ENCODE measurements at regions not wholly inside any gene's neighbourhood (a gene's known extent, or its start where the extent isn't known, plus 50 kb on each side); places are given as distances from the start of the nearest gene placed in this dataset.
A peak's percentile ranks its signal among the peaks of the same experiment; 100 is the strongest.

DNA sequence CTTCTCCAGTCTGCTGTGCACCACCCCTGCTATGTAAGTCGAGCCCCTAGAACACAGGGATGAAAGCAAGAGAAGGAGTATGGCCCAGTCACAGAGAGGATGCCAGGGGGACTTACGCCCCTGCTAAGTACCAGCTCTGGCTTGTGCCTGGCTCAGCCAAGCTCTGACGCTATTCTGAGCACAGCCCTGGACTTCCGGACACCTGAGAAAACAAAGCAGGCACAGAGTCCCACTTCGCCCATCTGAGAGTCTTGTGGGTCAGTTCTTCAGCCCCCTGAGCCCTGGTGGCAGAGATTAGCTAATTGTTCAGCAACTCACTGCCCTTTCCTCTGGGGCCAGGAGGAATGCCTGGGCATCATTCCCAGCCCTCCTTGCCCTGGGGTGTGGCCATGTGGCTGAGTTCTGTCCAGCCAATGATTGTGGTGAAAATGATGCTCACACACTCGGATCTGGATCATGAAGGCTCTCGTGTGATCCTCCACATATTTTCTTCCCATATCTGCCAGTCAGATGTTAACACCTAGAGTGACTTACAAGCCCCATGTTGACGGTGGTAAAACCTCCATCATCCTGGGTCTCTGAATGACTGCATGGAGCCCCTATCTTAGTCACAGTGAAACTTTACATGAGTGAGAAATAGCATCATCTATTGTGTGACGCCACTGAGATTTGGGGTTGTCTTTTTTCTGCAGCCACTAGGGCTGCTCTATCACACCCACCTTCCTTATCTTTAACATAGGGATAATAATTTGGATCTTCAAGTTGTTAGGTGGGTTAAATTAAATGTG is 105.7 kb downstream of the TPRA1 start:
- peak; percentile 84 for DNase-seq (ENCODE audit: low read depth)

DNA sequence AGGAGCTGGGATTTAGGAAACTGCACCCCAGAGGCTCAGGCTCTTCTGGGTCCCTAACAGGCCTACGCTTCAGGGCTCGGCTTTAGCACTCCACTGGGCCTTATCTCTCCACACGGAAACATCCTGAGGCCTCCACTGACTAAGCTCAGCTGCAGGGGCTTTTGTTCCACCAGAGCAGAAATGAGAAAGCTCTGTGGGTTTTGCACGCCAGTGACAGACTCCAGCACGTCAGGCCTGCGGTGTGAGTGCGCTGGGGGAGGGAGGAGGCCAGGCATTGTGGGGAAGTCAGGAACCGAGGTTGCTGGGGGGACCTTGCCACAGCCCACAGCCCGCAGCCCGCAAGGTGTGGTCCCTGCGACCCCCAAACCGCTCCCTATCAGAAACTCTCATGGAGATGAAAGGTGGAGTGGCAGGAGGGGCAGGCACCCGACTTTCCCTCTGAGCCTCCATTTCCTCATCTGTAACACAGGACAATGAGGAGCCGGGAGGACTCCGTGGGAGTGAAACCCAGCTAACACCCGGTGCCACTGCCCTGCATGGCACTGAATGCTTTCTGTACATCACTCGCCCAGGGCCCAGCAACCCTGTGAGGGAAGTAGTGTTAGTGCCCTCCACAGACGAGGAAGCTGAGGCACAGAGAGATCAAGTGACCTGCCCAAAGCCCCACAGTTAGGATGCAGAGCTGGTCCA is 106.5 kb downstream of the TPRA1 start:
- peak; percentile 21 for DNase-seq (ENCODE audit: low read depth)

DNA sequence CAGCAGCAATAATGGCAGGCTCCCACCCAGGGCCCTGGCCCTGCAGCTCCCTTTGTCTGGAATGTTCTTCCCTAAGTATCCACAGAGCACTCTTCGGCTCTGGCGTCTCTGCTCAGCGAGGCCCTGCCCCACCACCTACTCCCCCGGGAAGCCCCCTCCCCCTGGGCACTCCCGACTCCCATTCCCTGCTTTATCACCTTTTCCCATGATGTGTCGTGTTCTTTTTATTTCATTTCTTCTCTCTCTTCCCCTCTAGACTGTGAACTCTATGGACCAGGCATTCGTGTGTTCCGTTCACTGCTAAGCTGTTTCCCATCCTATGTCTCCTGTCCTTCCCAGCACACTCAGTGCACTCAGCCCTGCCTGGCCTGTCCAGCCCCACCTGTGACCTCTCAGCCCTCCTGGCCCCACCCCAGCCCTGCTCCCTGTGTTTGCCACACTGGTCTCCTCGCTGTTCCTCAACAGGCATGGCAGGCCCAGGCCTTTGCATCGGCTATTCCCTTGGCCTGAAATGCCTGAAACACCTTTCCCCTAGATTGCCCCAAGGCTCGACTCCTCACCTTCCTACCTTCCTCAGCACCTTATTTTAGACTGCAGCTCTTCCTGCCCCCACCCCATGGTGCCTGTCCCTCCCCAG is 107.4 kb downstream of the TPRA1 start:
- DNase-seq (ENCODE audit: low read depth), result no peak

DNA sequence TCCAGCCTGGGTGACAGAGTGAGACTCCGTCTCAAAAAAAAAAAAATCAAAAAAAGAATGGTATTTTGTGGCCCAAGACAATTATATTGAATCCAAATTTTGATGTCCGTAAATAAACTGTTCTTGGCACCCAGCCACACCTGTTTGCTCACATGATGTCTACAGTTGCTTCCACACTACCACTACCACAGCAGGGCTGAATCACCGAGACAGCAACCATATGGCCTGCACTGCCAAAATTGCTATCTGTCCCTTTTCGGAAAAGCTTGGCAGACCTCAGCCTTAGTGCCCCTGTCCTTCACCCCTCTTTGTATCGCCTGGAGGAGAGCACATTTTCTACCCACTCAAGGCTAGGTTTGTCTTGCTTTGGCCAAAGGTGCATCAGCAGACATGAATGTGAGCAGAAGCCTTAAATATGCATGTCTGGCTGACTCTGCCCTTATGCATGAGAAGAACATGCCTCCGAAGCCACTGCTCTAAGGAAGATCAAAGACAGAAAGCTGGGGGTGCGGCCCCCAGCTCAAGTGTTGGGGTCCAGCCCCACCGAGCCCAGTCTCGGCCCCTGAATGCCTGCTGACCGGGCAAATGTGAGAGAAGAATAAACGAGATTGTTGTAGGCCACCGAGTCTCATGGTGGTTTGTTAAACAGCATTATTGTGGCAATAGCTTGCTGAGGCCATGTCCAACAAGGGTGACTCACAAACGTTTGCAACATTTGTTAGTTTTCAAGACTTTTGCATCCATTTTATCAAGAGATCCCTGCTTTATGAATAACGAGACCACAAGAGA is 108.1 kb downstream of the TPRA1 start:
- peak; percentile 52 for DNase-seq (ENCODE audit: low read depth)

DNA sequence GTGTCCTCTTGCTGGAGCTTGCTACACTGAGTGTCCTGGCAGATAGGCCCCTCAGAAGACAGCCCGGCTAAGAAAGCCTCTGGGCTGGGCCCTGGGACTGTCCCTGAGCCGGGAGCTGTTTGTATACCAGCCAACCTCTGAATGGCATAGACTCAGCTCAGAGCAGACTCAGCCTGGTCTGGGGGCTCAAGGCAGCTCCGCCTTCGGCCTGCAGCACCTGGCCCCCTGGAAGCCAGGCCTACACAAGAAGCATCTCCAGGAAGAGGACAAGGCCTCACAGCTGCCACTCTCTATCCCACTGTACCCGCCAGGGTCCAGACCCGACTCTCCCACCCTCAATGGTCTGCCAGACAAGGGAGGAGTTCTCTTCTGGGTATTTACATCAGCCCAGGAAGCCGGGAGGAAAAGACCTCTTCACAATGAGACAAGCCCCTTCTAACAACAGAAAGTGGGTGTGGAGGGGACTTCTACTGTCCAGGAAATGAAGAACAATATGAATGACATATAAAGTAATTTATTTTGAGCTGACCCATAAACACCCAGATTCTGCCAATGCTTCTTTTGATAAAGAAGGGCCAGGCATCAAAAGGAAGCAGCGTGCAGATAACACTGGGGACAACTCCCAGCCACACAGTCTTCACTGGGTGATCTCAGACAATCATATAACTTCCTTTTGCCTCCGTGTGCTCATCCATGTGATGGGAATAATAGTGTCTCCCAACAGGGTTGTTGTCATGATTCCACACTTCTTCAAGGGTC is 110.2 kb downstream of the TPRA1 start:
- DNase-seq (ENCODE audit: low read depth), result no peak

DNA sequence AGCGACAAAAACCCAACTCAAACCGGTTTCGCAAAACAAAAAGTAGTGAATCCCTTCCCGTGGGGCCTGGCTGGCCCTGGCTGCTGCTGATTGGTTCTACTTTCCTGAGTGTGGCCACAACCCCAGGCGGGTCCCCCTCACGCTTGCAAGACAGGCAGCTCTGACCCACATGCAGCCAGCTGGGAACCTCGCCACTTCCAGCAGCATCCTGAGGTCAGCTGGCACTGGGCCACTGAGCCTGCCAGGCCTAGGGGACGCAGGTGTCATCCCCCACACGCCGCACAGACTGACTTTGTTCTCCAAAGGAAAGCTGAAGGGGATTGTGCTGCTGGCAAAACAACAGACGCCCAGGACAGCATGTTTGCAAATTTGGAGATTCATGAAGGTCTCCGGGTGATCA is 111.1 kb downstream of the TPRA1 start:
- DNase-seq (ENCODE audit: low read depth), result peak; percentile 21

DNA sequence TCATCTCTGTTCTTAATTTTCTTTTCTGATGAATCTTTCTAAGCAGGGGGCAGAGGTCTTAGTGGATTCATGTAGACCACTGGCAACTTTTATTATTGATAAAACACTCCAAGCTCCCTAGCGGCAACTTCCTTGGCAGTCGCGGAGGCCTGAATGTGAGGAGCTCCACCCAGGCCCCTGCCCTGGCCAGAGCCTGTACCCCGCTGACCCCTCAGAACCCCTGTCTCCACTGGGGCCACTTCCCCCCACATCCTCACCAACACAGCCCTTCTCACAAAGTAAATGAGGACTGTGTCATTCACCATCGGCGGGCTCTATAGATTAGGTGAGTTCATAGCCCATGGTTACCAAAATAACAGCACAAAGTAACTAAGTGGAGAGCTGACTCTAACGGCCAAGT is 111.6 kb downstream of the TPRA1 start:
- no peak for DNase-seq (ENCODE audit: low read depth)

DNA sequence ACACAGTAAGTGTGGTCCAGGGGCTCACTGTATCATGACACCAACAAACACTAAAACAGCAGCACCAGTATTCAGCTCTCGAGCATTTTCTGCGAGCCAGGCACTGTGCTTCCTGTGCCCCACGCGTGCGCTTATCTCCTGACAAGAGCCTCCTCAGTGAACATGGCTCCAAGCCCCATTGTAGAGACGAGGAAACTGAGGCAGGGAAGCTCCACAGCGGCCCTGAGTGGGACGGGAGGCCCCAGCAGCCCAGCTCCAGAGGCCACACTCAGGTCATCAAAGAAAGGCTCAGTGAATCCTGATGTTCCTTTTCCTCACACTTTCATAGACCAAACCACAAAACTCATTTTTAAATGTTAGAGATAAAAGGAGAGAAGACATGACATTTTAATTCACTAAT is 113.1 kb downstream of the TPRA1 start:
- no peak for DNase-seq (ENCODE audit: low read depth)

DNA sequence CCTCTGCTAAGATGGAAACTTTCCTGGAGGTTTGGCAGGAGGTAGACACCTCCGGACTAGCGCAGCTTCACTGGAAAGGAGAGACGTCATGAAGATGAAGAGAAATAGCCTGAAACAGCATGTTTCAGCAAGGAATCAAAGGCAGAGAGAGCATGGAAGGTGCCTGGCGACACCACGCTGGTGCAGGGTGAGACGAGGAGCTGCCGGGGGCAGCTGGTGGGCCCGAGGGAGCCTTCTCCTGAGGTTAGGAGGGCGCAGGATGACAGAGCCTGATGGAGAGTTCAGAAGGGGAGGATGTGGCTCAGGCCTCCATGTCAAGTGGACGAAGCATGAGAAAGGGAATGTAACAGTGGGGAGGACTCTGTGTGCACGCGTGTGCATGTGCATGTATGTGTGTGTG is 113.6 kb downstream of the TPRA1 start:
- DNase-seq (ENCODE audit: low read depth), result no peak

DNA sequence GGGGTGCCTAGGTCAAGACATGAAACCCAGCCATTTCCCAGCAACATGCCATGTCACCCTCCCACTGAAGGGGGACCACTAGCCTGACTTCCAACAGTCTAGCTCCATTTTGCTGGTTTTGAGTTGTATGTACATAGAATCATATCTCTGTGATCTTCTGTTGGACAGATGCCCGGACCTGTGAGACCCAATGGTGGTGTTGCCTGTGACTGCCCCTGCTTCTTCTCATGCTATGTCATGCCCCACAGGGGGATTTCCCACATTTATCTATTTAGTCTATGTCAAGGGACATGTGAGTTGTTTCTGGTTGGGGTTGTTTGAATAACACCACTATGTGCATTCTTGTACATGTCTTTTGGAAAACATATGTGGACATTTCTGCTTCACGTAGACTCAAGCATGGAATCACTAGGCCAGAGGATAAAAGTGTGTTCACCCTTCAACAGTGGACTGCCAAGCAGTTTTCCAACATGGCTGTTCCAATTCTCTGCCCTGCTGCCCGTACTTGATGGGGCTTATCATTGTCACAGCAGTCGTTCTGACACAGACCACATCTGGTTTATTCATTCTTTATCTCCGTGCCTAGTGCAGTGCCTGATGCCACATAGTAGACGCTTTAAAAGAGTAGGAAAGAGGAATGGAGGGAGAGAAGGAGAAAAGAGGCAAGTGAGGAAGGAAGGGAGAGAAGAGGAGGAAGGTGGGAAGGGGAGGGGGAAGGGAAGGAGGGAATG is 114.4 kb downstream of the TPRA1 start:
- DNase-seq (ENCODE audit: low read depth), result no peak

DNA sequence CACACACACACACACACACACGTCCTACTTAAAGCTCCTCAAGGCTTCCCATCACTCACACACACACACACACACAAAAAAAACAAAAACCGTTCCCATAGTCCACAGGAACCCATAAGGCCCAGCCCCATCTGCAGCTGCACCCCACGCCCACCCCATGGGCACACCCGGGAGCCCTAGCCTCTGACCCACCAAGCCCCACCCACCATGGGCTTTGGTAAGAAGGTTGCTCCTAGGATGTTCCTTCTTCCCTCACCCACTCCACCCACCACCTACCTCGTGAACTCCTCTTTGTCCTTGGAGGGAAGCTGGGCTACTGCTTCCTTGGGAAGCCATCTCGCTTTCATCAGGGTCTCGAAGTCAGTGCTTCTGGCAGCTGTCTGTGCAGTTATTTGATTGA is 115.1 kb downstream of the TPRA1 start:
- DNase-seq (ENCODE audit: low read depth), result no peak

DNA sequence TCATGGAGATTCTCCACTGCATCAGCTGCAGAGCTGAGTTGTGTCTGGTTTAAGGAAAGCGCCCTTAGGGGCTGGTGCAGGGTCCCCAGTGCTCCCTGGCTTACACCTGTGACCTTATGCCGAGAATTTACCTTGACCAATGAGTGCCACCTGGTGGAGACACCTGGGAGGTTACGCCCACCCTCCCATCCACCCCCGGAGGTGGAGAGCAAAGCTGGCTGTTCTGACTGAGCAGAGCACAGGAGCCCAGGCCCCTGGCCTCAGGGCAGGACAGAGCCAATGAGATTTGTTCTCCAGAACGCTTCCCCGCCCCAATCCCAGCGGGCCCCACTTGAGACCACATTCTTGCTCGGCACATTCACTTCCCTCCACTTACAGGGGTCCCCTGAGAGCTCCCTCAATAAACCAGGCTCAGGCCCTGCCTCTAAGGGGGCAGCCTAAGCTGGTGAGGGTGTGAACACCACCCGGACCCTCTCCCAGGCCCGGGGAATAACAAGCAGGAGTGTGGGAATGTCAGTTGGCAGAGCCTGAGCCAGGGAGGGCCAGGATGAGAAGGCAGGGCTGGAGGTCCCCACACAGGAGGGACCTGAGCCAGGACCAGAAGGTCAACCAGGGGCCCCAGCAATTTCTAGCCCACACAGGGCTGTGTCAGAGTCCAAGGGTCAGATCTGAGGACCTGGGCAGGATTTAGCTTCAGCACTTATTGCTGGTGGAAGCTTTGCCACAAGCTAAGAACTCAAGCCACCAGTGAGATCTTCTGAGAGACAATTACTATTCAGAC is 117.1 kb downstream of the TPRA1 start:
- no peak for DNase-seq (ENCODE audit: low read depth)

DNA sequence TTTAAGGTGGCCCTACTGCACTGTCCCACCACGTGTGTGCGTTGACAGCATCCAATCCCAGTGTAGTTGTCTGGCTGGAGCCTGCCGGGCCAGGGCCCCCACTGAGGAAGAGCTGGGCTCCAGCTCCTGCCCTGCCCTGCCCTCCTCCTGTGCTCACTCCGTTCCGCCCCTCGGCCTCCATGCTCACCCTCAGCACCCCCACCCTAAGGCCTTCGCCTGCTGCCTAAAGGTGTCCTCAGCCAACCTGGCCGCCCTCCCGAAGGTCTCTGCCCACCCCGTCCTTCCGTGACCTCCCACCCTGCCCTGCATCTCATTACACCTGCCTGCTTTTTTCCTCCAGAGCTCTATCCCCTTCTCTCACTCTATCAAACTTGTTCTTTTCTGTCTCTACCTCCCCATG is 118.0 kb downstream of the TPRA1 start:
- DNase-seq (ENCODE audit: low read depth), result no peak

DNA sequence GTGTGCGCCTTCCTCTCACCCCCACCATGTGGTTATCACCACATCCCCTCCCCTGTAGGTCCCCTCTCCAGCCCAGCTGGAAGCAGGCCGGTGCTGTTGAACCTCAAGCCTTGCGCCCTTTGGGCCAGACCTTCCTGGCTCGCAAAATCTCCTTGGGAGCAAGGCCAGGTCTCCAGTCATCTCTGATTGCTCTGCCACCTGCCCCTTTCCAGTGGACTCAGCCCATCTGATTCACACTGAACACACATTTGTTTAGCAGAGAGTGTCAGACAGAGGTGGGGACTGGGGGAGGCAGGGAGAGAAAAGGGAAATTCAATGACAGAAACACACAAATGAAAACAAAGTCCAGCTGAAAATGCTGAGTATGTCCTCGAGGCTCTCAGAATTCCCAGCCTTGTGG is 119.4 kb downstream of the TPRA1 start:
- no peak for DNase-seq (ENCODE audit: low read depth)

DNA sequence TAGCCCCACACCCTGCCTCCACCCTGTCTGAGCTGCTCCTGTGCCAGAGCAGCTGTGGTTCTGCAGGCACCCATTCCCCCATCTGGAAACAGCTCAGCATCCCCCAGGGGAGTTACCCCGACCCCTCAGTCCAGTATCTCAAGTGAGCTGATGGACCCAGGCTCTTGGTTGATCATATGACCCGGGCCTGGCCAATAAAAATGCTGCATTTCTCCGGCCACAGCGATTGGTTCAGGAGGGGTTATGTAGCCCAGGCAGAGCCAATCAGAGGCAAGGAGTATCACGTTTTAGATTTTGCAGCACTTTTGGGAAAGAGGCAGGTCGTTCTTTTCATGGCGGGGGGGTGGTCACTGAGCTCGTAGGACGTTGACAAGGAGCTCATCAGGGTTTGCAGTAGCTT is 120.8 kb downstream of the TPRA1 start:
- no peak for DNase-seq (ENCODE audit: low read depth)

DNA sequence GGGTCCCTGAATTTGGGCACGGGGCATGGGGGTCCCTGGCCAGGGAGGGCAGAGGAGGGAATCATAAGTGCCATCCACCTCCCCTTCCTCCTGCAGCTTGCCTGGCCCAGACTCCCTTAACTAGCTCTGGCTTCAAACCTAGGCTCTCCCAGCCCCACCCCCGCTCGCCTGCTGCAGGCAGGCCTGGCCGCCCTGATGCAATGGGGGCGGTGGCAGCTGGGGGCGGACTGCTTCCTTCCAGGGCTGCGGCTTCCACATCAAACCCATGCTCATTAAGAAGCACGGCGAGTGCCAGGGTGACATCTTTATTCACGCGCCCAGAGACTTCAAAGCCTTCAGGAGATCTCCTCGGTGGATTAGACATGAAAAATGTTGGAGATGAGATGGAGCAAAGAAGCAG is 123.1 kb downstream of the TPRA1 start:
- DNase-seq (ENCODE audit: low read depth), result no peak

DNA sequence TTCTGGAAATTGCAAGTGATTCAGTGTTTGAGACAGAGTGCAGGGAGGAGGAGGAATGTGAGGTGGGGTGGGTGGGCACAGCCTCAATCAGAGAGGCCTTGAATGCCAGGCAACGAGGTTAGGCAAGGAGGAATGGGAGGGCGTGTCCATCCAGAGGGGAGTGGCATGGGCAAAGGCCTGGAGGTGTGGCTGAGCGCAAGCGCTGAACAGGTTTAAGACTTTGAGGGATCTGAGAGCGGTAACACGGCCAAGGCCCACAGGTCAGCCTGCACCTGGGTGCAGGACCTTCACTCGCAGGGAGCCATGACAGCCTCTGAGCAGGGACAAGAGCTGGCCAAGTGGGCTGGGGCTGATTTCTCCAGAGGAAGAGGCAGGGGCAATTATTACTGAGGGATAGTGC is 125.9 kb downstream of the TPRA1 start:
- DNase-seq (ENCODE audit: low read depth), result no peak

DNA sequence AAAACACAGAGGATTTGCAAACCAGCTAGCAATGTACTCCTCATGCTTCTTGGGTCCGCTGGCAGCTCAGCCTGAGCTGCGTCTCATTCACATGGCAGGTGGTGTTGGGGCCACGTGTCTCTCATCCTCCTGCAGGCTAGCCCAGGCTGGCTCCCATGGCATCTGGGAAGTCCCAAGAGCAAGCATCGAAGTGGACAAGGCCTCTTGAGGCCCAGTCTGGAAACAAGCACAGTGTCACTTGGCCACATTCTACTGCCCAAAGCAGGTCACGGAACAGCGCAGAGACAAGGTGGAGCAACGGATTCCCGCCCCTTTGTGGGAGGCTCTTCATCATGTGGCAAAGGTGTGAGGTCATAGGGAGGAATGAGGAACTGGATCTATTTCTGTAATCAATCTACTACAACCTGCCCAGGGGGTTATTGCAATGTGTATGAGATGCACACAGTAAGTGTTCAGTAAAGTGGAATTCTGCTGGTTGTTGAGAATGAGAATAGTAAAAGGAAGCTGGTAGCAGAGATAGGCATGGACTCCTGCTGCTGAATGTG is 128.3 kb downstream of the TPRA1 start:
- no peak for DNase-seq (ENCODE audit: low read depth)

DNA sequence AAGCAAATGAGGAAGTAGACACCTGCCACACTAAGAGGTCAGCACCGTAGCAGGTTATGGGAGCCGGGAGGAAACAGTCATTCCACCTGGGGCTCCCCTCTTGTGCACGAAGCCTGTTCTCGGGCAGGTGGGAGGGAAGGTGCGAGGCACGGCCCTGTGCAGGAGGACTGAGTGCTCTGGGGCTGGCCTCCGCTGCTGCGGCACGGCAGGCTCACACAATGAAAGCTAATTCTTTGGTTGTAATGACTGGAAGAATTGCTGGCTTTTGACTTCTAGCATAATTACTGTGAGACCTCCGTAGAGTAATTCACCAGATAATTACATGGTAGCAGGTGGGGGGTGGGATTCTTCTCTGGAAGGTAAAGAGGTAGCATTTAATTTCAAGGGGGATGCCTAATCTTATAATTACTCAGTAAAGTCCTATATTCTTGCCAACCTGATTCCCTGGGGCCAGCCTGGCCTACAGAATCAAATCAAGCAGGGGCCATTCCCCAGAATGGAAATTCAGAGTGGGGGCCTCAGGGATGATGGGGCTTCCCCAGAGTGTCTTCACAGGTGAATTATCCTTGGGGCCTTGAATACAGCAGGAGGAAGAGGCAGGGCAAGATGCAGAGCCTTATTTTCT is 129.1 kb downstream of the TPRA1 start:
- no peak for DNase-seq (ENCODE audit: low read depth)
